ENCODE measurements at regions not wholly inside any gene's neighbourhood (a gene's known extent, or its start where the extent isn't known, plus 50 kb on each side); places are given as distances from the start of the nearest gene placed in this dataset.

DNA sequence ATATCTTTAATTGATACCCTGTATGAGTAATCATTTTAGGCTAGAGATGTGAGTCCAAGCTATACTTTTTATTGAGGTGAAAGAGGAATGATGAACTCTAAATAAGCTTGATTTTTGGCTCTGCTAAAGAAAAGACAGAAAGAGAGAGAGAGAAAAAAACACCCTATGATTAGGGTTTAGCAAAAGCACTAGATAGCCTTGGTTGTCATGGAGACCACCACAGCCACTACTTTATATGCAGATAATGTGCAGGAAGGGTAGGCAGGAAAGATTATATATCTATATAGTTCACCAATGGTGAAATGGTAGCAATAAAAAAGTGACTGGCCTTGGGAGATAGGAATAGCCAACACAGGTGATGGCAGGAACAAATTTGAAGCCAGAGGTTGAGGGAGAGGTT, 69.9 kb upstream of the CAMK2D start:
- no peak for TF ChIP-seq POLR2A (IDR thresholded peaks at IDR 0.05)
- TF ChIP-seq CTCF (IDR thresholded peaks at IDR 0.05) = no peak

All from uterus (tissue), 2 donors.